Medulla oblongata (tissue), 1 donor: ENCODE measurements at regions not wholly inside any gene's neighbourhood (a gene's known extent, or its start where the extent isn't known, plus 50 kb on each side); places are given as distances from the start of the nearest gene placed in this dataset.
"Not testable (repeated sequence)": the region's sequence is repeated elsewhere in the genome, so short reads cannot be mapped to it uniquely, and the experiment has no call there.

ENCODE experiments used
- DNase-seq: peaks from one replicate; pipeline ENCODE4 v3.0.0-alpha.2; 2015; ENCODE audit errors: extremely low spot score

GRCh38 chr6:94698773-94699172, 878.6 kb upstream of the MANEA start:
- DNase-seq: no peak

GRCh38 chr6:94687255-94687654, 890.1 kb upstream of the MANEA start:
- DNase-seq: not testable (repeated sequence)

GRCh38 chr6:94683409-94683808, 893.9 kb upstream of the MANEA start:
- DNase-seq: no peak

GRCh38 chr6:94680669-94681212, 896.6 kb upstream of the MANEA start:
- DNase-seq: no peak

- no peak for DNase-seq
These were observed 904.1 kb upstream of the MANEA start for GRCh38 chr6:94673251-94673650.

GRCh38 chr6:94670017-94670416, 907.3 kb upstream of the MANEA start:
- no peak for DNase-seq

GRCh38 chr6:94668876-94669275, 908.5 kb upstream of the MANEA start:
- DNase-seq: no peak

GRCh38 chr6:94658929-94659328, 918.4 kb upstream of the MANEA start:
- DNase-seq: no peak

- no peak for DNase-seq
These were observed 926.1 kb upstream of the MANEA start for GRCh38 chr6:94651239-94651638.

- DNase-seq: no peak
These were observed 932.1 kb upstream of the MANEA start for GRCh38 chr6:94645191-94645590.

- no peak for DNase-seq
These were observed 937.8 kb upstream of the MANEA start for GRCh38 chr6:94639564-94639963.

- peak; percentile 28 for DNase-seq
These were observed 940.5 kb upstream of the MANEA start for GRCh38 chr6:94636780-94637385.

GRCh38 chr6:94623586-94623985, 953.7 kb upstream of the MANEA start:
- DNase-seq: no peak

- DNase-seq: no peak
These were observed 954.6 kb upstream of the MANEA start for GRCh38 chr6:94622783-94623182.

GRCh38 chr6:94600636-94601035, 976.7 kb upstream of the MANEA start:
- DNase-seq: no peak

GRCh38 chr6:94597487-94597886, 979.8 kb upstream of the MANEA start:
- no peak for DNase-seq

GRCh38 chr6:94590416-94590815, 986.9 kb upstream of the MANEA start:
- no peak for DNase-seq

- DNase-seq: no peak
These were observed 989.0 kb upstream of the MANEA start for GRCh38 chr6:94588301-94588700.

GRCh38 chr6:94584211-94584610, 993.1 kb upstream of the MANEA start:
- no peak for DNase-seq

- peak; percentile 46 for DNase-seq
These were observed 1006.8 kb upstream of the MANEA start for GRCh38 chr6:94570581-94570980.

- no peak for DNase-seq
These were observed 1014.5 kb upstream of the MANEA start for GRCh38 chr6:94562846-94563245.

GRCh38 chr6:94559829-94560537, 1017.4 kb upstream of the MANEA start:
- no peak for DNase-seq

- not testable (repeated sequence) for DNase-seq
These were observed 1020.1 kb upstream of the MANEA start for GRCh38 chr6:94557207-94557606.
